HepG2 (cell line): ENCODE measurements at regions not wholly inside any gene's neighbourhood (a gene's known extent, or its start where the extent isn't known, plus 50 kb on each side); places are given as distances from the start of the nearest gene placed in this dataset.

Experiments
- ATAC-seq: fragments of 200-7000 bp; cut with Tn5 transposase; 3 replicates; pipeline ENCODE4 v1.9.1; 2020; ENCODE audit warnings: mild to moderate bottlenecking, moderate library complexity
- BruUV-seq: library from RNA; stranded (reverse); fragments of 400-500 nt; replicated peaks from 2 replicates; lab custom pipeline; 2021; lab: Mats Ljungman, UMichigan
- CTCF ChIA-PET: fragments of 300-600 bp; formaldehyde crosslinking; extraction: SDS; loops from one replicate; lab custom pipeline; 2021; ENCODE audit warnings: low total read pairs, inconsistent platforms, low intra/inter-chr PET ratio; lab: Yijun Ruan, JAX
- POLR2A ChIA-PET: fragments of 350-600 bp; sonication (Branson Sonifier 250); formaldehyde crosslinking; loops from one replicate; lab custom pipeline; 2020; ENCODE audit warnings: antibody characterized with exemption, inconsistent platforms; lab: Yijun Ruan, JAX
- DNase-seq: peaks from one replicate; pipeline ENCODE4 v3.0.0-alpha.2; 2015; ENCODE audit warnings: low spot score
- FAIRE-seq: peaks from 3 replicates; lab custom pipeline; 2011; peaks lifted over from hg19 to GRCh38; lab: Jason Lieb, UNC
- H2AFZ ChIP-seq: one replicate; pipeline ENCODE4 v1.6.1; 2011; ENCODE audit warnings: low read length, inconsistent platforms
- H3K27ac ChIP-seq: fragments of 300-600 bp; 3 replicates; pipeline ENCODE4 v1.8.0; 2011; ENCODE audit warnings: mixed run types, mild to moderate bottlenecking, mixed read lengths, low read length, inconsistent platforms; ENCODE audit not compliant: insufficient read depth; ENCODE audit errors: extremely low read length
- H3K27me3 ChIP-seq, 2 experiments: fragments of 200-600 bp in 1 of 2; 2 replicates in 1 of 2; 3 replicates in 1 of 2; pipeline versions ENCODE4 v1.6.0 to v1.8.0; 2011; ENCODE audit warnings: low read length in 2 of 2, mild to moderate bottlenecking in 2 of 2, moderate library complexity in 2 of 2, inconsistent platforms in 1 of 2; ENCODE audit not compliant: insufficient read depth in 2 of 2, control insufficient read depth in 1 of 2
- H3K36me3 ChIP-seq, 2 experiments: fragments of 200-600 bp in 1 of 2; replicated peaks in 1 of 2; 2 replicates in 1 of 2; 3 replicates in 1 of 2; pipeline versions ENCODE4 v1.5.1 to v1.8.0; 2011; ENCODE audit warnings: low read length in 2 of 2, inconsistent platforms in 1 of 2; ENCODE audit not compliant: insufficient read depth in 2 of 2, control insufficient read depth in 1 of 2
- H3K4me1 ChIP-seq: 2 replicates; pipeline ENCODE4 v1.5.1; 2012; ENCODE audit warnings: low read length, inconsistent platforms; ENCODE audit not compliant: insufficient read depth
- H3K4me2 ChIP-seq: 2 replicates; pipeline ENCODE4 v1.6.0; 2011; ENCODE audit warnings: low read depth, low read length, inconsistent platforms
- H3K4me3 ChIP-seq, 3 experiments: fragments of 200-600 bp in 1 of 3; sonication (generic), shearing (Covaris generic) in 1 of 3; replicated peaks in 1 of 3; 2 replicates each; pipeline ENCODE4 v1.5.1; 2011 to 2016; ENCODE audit warnings: low read length in 3 of 3, inconsistent platforms in 2 of 3, low read depth in 2 of 3, mild to moderate bottlenecking in 2 of 3, control low read depth in 1 of 3, mixed read lengths in 1 of 3; ENCODE audit not compliant: insufficient read depth in 1 of 3
- H3K79me2 ChIP-seq: one replicate; pipeline ENCODE4 v1.6.1; 2011; ENCODE audit warnings: low read length, inconsistent platforms; ENCODE audit not compliant: insufficient read depth
- H3K9ac ChIP-seq: 2 replicates; pipeline ENCODE4 v1.6.0; 2011; ENCODE audit warnings: mild to moderate bottlenecking, low read depth, low read length, inconsistent platforms; ENCODE audit not compliant: insufficient read depth
- H3K9me3 ChIP-seq: 2 replicates; pipeline ENCODE4 v1.5.1; 2012; ENCODE audit warnings: mild to moderate bottlenecking, low read length
- H4K20me1 ChIP-seq: 2 replicates; pipeline ENCODE4 v1.6.0; 2011; ENCODE audit warnings: inconsistent platforms, mild to moderate bottlenecking, low read length, moderate library complexity; ENCODE audit not compliant: insufficient read depth
- FOXP1 ChIP-seq, 2 experiments: fragments of 450-650 bp in 1 of 2; IDR thresholded peaks; 2 replicates each; pipeline ENCODE4 v1.6.1; 2017 to 2018; ENCODE audit warnings: antibody characterized with exemption in 1 of 2
- HNRNPK ChIP-seq: fragments of 200-400 bp; formaldehyde crosslinking; IDR thresholded peaks from 2 replicates; pipeline ENCODE4 v1.6.1; 2018; ENCODE audit warnings: low read length, low read depth, moderate library complexity, mild to moderate bottlenecking; ENCODE audit not compliant: poor library complexity, severe bottlenecking
- MATR3 ChIP-seq: sonication (generic); formaldehyde crosslinking; IDR thresholded peaks from 2 replicates; pipeline ENCODE4 v1.4.0; 2020; ENCODE audit warnings: missing genetic modification reagents
- MYNN ChIP-seq: sonication (generic); formaldehyde crosslinking; IDR thresholded peaks from 2 replicates; pipeline ENCODE4 v1.4.0; 2020; ENCODE audit warnings: mild to moderate bottlenecking, low read depth, missing genetic modification reagents
- SOX5 ChIP-seq: IDR thresholded peaks from 2 replicates; pipeline ENCODE4 v1.6.1; 2016; ENCODE audit warnings: borderline replicate concordance
- TEAD3 ChIP-seq: optimal IDR thresholded peaks from 2 replicates; pipeline ENCODE3; 2016; ENCODE audit warnings: borderline replicate concordance
- ZBTB10 ChIP-seq: sonication (generic); formaldehyde crosslinking; IDR thresholded peaks from 2 replicates; pipeline ENCODE4 v1.4.0; 2020; ENCODE audit warnings: missing genetic modification reagents, borderline replicate concordance
- ZBTB21 ChIP-seq: sonication (generic); formaldehyde crosslinking; IDR thresholded peaks from 2 replicates; pipeline ENCODE4 v1.4.0; 2020; ENCODE audit warnings: missing genetic modification reagents
- ZBTB34 ChIP-seq: sonication (generic); formaldehyde crosslinking; IDR thresholded peaks from 2 replicates; pipeline ENCODE4 v1.8.0; 2022; ENCODE audit warnings: mild to moderate bottlenecking, missing genetic modification reagents
- ZFP1 ChIP-seq: IDR thresholded peaks from 2 replicates; pipeline ENCODE4 v1.6.1; 2016
- ZFX ChIP-seq: sonication (generic); formaldehyde crosslinking; IDR thresholded peaks from 2 replicates; pipeline ENCODE4 v1.4.0; 2020; ENCODE audit warnings: mild to moderate bottlenecking, low read depth, missing genetic modification reagents, moderate library complexity
- ZIK1 ChIP-seq: sonication (generic); formaldehyde crosslinking; IDR thresholded peaks from 2 replicates; pipeline ENCODE4 v1.5.0; 2020; ENCODE audit warnings: mild to moderate bottlenecking, low read depth, missing genetic modification reagents, borderline replicate concordance
- ZMYM3 ChIP-seq: sonication (generic); formaldehyde crosslinking; IDR thresholded peaks from 2 replicates; pipeline ENCODE4 v1.5.1; 2020; ENCODE audit warnings: mild to moderate bottlenecking, missing genetic modification reagents
- ZNF292 ChIP-seq: sonication (generic); formaldehyde crosslinking; IDR thresholded peaks from 2 replicates; pipeline ENCODE4 v1.8.1; 2022; ENCODE audit warnings: mild to moderate bottlenecking, low read depth, missing genetic modification reagents, borderline replicate concordance
- ZNF563 ChIP-seq: sonication (generic); formaldehyde crosslinking; IDR thresholded peaks from 2 replicates; pipeline ENCODE4 v1.8.0; 2022; ENCODE audit warnings: mild to moderate bottlenecking, moderate library complexity, missing genetic modification reagents
- ZNF619 ChIP-seq: sonication (generic); formaldehyde crosslinking; IDR thresholded peaks from 2 replicates; pipeline ENCODE4 v1.4.0; 2020; ENCODE audit warnings: mild to moderate bottlenecking, missing genetic modification reagents
- ZNF629 ChIP-seq: sonication (generic); formaldehyde crosslinking; conservative IDR thresholded peaks from 2 replicates; pipeline ENCODE4 v1.5.0; 2020; ENCODE audit warnings: missing genetic modification reagents
- ZNF83 ChIP-seq: sonication (generic); formaldehyde crosslinking; IDR thresholded peaks from 2 replicates; pipeline ENCODE4 v1.4.0; 2020; ENCODE audit warnings: missing genetic modification reagents, mild to moderate bottlenecking, borderline replicate concordance
- ZNF891 ChIP-seq: sonication (generic); formaldehyde crosslinking; IDR thresholded peaks from 2 replicates; pipeline ENCODE4 v1.5.0; 2020; ENCODE audit warnings: mild to moderate bottlenecking, missing genetic modification reagents
- ZSCAN20 ChIP-seq: sonication (generic); formaldehyde crosslinking; IDR thresholded peaks from 2 replicates; pipeline ENCODE4 v1.4.0; 2020; ENCODE audit warnings: missing genetic modification reagents, mild to moderate bottlenecking, borderline replicate concordance
- WGBS: methylation state at CpG from one replicate; pipeline ENCODE4 v1.1.6; 2017; ENCODE audit warnings: low lambda C conversion rate; 5-methylcytosine and 5-hydroxymethylcytosine counted together
- in situ Hi-C: cut with HindIII; loops from 2 replicates; pipeline ENCODE4 v1.10.0; 2017; ENCODE audit warnings: low pct_unique_long_range_greater_than_20kb; ENCODE audit not compliant: extremely low pct_ligation_motif_present
- intact Hi-C: fragments of 100-400 bp; cut with micrococcal nuclease; formaldehyde crosslinking; loops from one replicate; pipeline ENCODE4 v1.10.0; 2022; ENCODE audit not compliant: unreplicated experiment

- no peak for TF ChIP-seq ZSCAN20 (CRISPR knock-in tag)
- no peak for TF ChIP-seq ZNF891 (CRISPR knock-in tag)
- no peak for TF ChIP-seq MATR3 (CRISPR knock-in tag)
- no peak for TF ChIP-seq ZNF629 (CRISPR knock-in tag)
- no peak for TF ChIP-seq ZNF619 (CRISPR knock-in tag)
- TF ChIP-seq ZBTB34 (CRISPR knock-in tag) = no peak
- TF ChIP-seq ZNF292 (CRISPR knock-in tag) = no peak; the same call in 1 of the 2 replicates
- no peak for TF ChIP-seq ZIK1 (CRISPR knock-in tag)
- TF ChIP-seq, all 625 proteins: peak for 52
These were observed 54.1 kb upstream of the SHLD1 start (continued) for GRCh38 chr20:5696011-5696559.

GRCh38 chr20:5691918-5692618, 58.1 kb upstream of the SHLD1 start:
- CTCF ChIA-PET = no interaction called here
- H3K27ac ChIP-seq = no peak overlapping the region
- no peaks in the 10 kb centered on the region for H3K36me3 ChIP-seq
- H3K4me2 ChIP-seq = peak overlapping the region; percentile 43; the same call in 1 of the 2 replicates
- H3K79me2 ChIP-seq = no peaks in the 10 kb centered on the region
- intact Hi-C loops = no loop called here
- FAIRE-seq = no peak
- DNase-seq = peak; percentile 35
- POLR2A ChIA-PET = no interaction called here
- H3K9me3 ChIP-seq = no peaks in the 10 kb centered on the region
- H3K4me1 ChIP-seq = peaks cover 59% of the 10 kb centered on the region
- no peak overlapping the region for H3K9ac ChIP-seq
- no TSS peak for BruUV-seq
- WGBS = 54% methylated on average over 9 of the region's 9 CpGs
- H3K27me3 ChIP-seq = peaks cover 0 to 9% of the 10 kb centered on the region in 2 experiments; a peak in 1 of 5 replicates
- in situ Hi-C loops = no loop called here
- H4K20me1 ChIP-seq = no peaks in the 10 kb centered on the region
- no peak overlapping the region for H2AFZ ChIP-seq
- H3K4me3 ChIP-seq = no peak overlapping the region
- ATAC-seq = peak; percentile 23; the same call in 1 of the 3 replicates
- TF ChIP-seq ZFX (CRISPR knock-in tag) (peak; percentile 25; the same call in 1 of the 2 replicates), ZNF563 (CRISPR knock-in tag) (no peak), ZMYM3 (CRISPR knock-in tag) (0 out of 2 replicates have a peak, but pooled peaks have one; percentile 24), TEAD3 (CRISPR knock-in tag) (peak; percentile 35), FOXP1 (IDR thresholded peaks at IDR 0.05) (no peak), FOXP1 (CRISPR knock-in tag; IDR thresholded peaks at IDR 0.05) (peak; percentile 40; the same call in 1 of the 2 replicates), ZNF83 (CRISPR knock-in tag) (0 out of 2 replicates have a peak, but pooled peaks have one; percentile 20), MYNN (CRISPR knock-in tag) (no peak), ZFP1 (CRISPR knock-in tag) (no peak), ZBTB10 (CRISPR knock-in tag) (no peak), HNRNPK (no peak), SOX5 (CRISPR knock-in tag) (peak; percentile 25; the same call in 1 of the 2 replicates), ZBTB21 (CRISPR knock-in tag) (no peak)
